Aorta (tissue), 5 donors: ENCODE measurements at regions not wholly inside any gene's neighbourhood (a gene's known extent, or its start where the extent isn't known, plus 50 kb on each side); places are given as distances from the start of the nearest gene placed in this dataset.

ENCODE experiments used
- ATAC-seq: fragments of 200-7000 bp; cut with Tn5 transposase; one replicate; pipeline ENCODE4 v1.9.1; 2022; ENCODE audit warnings: moderate library complexity; ENCODE audit not compliant: low FRiP score
- DNase-seq, 2 donors: peaks; one replicate each; pipeline ENCODE4 v3.0.0-alpha.2; 2020
- H3K27ac ChIP-seq, 2 donors: one replicate each; pipeline ENCODE4 v1.5.1; 2013; ENCODE audit warnings: low read length in 2 of 2, mild to moderate bottlenecking in 2 of 2, moderate library complexity in 2 of 2, control low read depth in 1 of 2, inconsistent platforms in 1 of 2, low read depth in 1 of 2
- H3K27me3 ChIP-seq, 2 donors: one replicate each; pipeline ENCODE4 v1.6.1; 2013; ENCODE audit warnings: control low read depth in 1 of 2, low read length in 1 of 2, mild to moderate bottlenecking in 1 of 2, moderate library complexity in 1 of 2; ENCODE audit not compliant: insufficient read depth in 2 of 2, control insufficient read depth in 1 of 2
- H3K36me3 ChIP-seq, 2 donors: one replicate each; pipeline ENCODE4 v1.6.1; 2013; ENCODE audit warnings: control low read depth in 1 of 2, low read length in 1 of 2, mild to moderate bottlenecking in 1 of 2; ENCODE audit not compliant: insufficient read depth in 2 of 2, control insufficient read depth in 1 of 2
- H3K4me1 ChIP-seq, 2 donors: one replicate each; pipeline ENCODE4 v1.6.1; 2013; ENCODE audit warnings: low read length in 2 of 2, control low read depth in 1 of 2, mild to moderate bottlenecking in 1 of 2, moderate library complexity in 1 of 2; ENCODE audit not compliant: insufficient read depth in 2 of 2, control insufficient read depth in 1 of 2
- H3K4me3 ChIP-seq, 2 donors: one replicate each; pipeline ENCODE4 v1.5.1; 2013; ENCODE audit warnings: low read length in 2 of 2, control low read depth in 1 of 2, mild to moderate bottlenecking in 1 of 2
- H3K9me3 ChIP-seq: one replicate; pipeline ENCODE4 v1.6.1; 2013; ENCODE audit warnings: mild to moderate bottlenecking, low read length; ENCODE audit not compliant: control insufficient read depth
- WGBS, 2 donors: extraction: QIAGEN DNeasy Blood & Tissue Kit; methylation state at CpG; one replicate each; pipeline ENCODE4 v1.1.7; 2013; 5-methylcytosine and 5-hydroxymethylcytosine counted together
- intact Hi-C, 2 donors: fragments of 100-400 bp; cut with DNase I; formaldehyde crosslinking; loops; one replicate each; pipeline versions ENCODE4 v1.14.2 to v1.15.0; 2022
- donor health status: healthy with polysubstance abuse.
- donor health status: Bipolar disorder and iron deficiency.
- donor health status: DM: no; HTN: no; CAD: no.
- donor health status: DM: no; HTN: no; CAD: no.
- donor health status: DM: yes; HTN: yes; CAD: no.

DNA sequence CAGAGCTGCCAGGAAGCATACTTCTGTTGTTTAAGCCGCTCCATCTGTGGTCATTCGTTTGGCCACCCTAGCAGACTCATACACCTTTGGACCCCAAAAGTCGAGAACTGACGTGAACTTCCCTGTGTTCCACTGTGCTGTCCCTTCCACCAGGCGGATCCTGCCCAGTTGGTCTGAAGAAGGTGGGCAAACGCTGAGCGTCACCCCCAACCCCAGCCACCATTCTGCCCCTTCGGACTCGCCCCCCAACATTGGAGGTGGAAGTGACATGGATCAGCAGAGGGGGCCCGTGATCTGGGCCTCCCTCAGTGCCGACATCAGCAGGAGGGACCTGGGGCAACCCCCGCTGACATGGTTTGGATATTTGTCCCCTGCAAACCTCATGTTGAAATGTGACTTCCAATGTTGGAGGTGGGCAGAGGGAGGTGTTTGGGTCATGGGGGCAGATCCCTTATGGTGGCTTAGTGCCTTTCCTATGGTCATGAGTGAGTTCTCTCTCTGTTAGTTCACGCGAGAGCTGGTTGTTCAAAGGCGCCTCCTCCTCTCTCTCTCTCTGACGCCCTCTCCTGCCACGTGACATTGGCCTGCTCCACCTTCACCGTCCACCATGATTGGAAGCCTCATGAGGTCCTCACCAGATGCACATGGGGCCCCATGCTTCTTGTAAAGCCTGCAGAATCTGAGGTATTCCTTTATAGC is 93.6 kb upstream of the ZNF507 start:
- intact Hi-C loops: no loop called here
- Histone ChIP-seq H3K9me3 (no peaks in the 10 kb centered on the region), H3K4me1 (no peaks in the 10 kb centered on the region), H3K4me3 (no peak overlapping the region), H3K27ac (no peak overlapping the region), H3K27me3 (no peaks in the 10 kb centered on the region), H3K36me3 (no peaks in the 10 kb centered on the region)
- DNase-seq (no peak), ATAC-seq (no peak)
- WGBS, 2 donors: 87 to 92% methylated on average over 18 of the region's 18 CpGs

DNA sequence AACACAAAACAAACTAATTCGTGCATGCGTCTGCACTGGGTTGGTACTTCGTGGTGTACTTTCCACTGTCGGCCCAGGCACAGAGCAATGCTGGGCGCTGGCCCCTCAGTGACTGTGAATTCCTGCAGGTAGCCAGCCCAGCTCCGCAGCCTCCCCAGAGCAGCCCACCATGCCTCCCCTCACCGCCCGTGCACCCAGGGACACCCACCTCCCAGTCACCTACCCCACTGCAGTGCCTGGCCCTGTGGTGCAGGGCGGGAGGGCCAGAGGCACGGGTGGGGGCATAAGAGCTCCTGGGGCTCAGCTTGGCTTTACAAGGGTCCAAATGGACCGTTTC is 93.1 kb upstream of the ZNF507 start:
- Histone ChIP-seq H3K4me3 (no peak overlapping the region), H3K27ac (no peak overlapping the region), H3K4me1 (no peaks in the 10 kb centered on the region), H3K27me3 (no peaks in the 10 kb centered on the region), H3K36me3 (no peaks in the 10 kb centered on the region), H3K9me3 (no peaks in the 10 kb centered on the region)
- DNase-seq (no peak), ATAC-seq (no peak)
- intact Hi-C loops: no loop called here
- WGBS, 2 donors: 73 to 78% methylated on average over 11 of the region's 11 CpGs

- Histone ChIP-seq H3K4me3 (no peak overlapping the region), H3K9me3 (no peaks in the 10 kb centered on the region), H3K27ac (no peak overlapping the region), H3K27me3 (no peaks in the 10 kb centered on the region), H3K4me1 (no peaks in the 10 kb centered on the region), H3K36me3 (no peaks in the 10 kb centered on the region)
- intact Hi-C loops: no loop called here
- no peak for DNase-seq
- 76 to 77% methylated on average over 30 of the region's 30 CpGs for WGBS, 2 donors
- ATAC-seq: no peak
Measured at GRCh38 chr19:32253683-32254508, 91.5 kb upstream of the ZNF507 start.

- 67% methylated on average over 6 of the region's 6 CpGs for WGBS, 2 donors
- Histone ChIP-seq H3K4me1 (no peaks in the 10 kb centered on the region), H3K36me3 (no peaks in the 10 kb centered on the region), H3K4me3 (no peak overlapping the region), H3K27ac (no peak overlapping the region), H3K9me3 (no peaks in the 10 kb centered on the region), H3K27me3 (no peaks in the 10 kb centered on the region)
- DNase-seq: no peak
- intact Hi-C loops: no loop called here
- no peak for ATAC-seq
Measured at GRCh38 chr19:32254509-32254890, 90.9 kb upstream of the ZNF507 start.

DNA sequence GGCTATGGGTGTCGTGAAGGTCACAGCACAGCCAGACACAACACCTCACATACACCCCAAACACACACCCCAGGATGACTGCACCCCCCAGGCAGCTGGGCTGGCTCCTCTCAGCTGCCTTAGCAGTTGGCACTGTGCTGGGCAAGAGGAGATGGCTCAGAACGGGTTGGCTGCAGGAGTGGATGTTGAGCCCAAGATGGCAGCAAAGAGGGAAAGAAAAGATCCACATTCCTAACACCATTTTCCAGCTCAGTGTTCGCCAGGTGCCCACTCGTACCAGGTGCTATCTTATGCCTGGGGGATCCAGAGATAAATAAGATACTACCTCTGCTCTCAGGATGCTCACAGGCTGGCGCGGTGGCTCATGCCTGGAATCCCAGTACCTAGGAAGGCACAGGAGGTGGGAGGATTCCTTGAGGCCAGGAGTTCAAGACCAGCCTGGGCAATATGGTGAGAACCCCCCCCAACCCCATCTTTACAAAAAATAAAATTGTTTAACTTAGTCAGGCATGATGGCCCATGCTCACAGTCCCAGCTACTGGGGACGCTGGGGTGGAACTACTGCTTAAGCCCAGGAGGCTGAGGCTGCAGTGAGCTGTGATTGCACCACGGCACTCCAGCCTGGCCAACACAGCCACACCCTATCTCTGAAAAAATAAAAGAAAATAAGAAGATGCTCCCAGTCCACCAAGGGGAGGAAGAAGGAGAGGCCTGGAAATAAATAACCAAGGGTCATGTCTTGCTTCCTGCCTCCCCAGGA is 89.7 kb upstream of the ZNF507 start:
- WGBS, 2 donors: 79 to 83% methylated on average over 8 of the region's 8 CpGs

DNA sequence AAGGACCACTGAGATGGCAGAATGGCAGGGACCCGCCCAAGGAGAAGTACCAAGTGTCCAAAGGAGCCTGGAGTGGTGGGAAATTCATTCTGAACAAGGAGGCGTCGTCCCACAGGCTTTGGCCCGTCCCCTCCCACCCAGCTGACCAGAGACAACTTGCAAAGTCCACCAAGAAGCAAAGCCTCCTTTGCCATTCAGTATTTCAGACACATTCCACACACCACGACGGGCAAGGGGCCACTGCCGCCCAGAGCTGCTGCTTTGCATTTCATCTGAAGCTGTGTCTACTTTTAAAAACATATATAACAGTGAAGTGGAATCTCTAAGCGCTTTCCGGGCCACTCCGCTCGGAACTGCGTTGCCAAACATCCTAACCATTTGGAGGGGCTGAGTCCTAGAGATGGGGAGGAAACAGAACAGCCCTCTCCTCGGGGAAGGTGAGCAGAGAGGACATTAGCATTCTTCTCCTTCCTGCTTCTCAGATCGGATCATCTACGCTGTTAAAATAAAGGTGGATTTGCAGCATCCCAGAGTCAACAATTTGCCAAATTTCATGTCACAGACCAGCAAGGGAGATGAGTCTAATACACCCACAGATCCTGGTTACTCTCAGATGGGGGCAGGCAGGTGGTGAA is 89.0 kb upstream of the ZNF507 start:
- no peak overlapping the region for H3K27ac ChIP-seq
- DNase-seq: no peak
- H3K4me1 ChIP-seq: no peaks in the 10 kb centered on the region
- 69 to 74% methylated on average over 15 of the region's 15 CpGs for WGBS, 2 donors
- no peaks in the 10 kb centered on the region for H3K36me3 ChIP-seq
- no peak for ATAC-seq
- H3K9me3 ChIP-seq: no peaks in the 10 kb centered on the region
- no peak overlapping the region for H3K4me3 ChIP-seq
- H3K27me3 ChIP-seq: no peaks in the 10 kb centered on the region
- intact Hi-C loops: no loop called here

More for the DNA sequence above, 89.7 kb upstream of the ZNF507 start:
- Histone ChIP-seq H3K27ac (no peak overlapping the region), H3K4me3 (no peak overlapping the region), H3K9me3 (no peaks in the 10 kb centered on the region), H3K36me3 (no peaks in the 10 kb centered on the region), H3K27me3 (no peaks in the 10 kb centered on the region), H3K4me1 (no peaks in the 10 kb centered on the region)
- DNase-seq (no peak), ATAC-seq (no peak)
- intact Hi-C loops: no loop called here

DNA sequence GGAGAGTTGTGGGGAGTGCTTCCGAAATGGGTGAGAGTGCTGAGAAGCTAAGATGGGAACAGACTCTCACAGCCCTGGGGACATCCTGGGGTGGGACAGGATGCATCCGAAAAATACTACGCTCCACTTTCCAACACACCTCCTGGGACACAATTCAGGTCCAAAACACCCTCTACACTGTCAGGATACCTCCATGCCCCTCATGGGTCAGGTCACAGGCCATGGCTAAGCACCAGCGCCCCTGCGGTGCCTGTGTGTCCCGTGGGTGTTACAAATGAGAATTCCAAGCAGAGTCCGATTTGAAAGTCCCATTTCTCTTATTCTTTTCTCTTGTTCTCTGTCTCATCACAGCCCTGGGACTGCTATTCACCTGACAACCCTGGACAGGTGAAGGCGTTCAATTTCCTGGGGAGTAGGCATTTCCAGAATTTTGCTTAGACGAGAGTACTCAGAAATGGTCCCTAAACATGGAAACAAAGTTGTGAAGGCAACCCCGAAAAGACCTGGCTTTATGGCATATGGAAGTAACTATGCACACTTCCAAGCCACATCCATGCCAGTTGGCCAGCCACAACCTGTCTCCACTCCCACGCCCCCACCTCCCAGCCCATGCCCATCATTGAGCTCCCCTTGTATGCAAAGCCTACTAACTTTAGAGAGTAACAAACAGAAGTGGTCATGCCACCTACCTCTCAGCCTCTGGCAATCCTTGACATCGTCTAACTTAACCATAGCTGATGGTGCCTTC is 87.9 kb upstream of the ZNF507 start:
- ATAC-seq: no peak
- no peak overlapping the region for H3K27ac ChIP-seq
- no peaks in the 10 kb centered on the region for H3K9me3 ChIP-seq
- no peaks in the 10 kb centered on the region for H3K4me1 ChIP-seq
- H3K27me3 ChIP-seq: no peaks in the 10 kb centered on the region
- H3K4me3 ChIP-seq: no peak overlapping the region
- intact Hi-C loops: no loop called here
- H3K36me3 ChIP-seq: no peaks in the 10 kb centered on the region
- DNase-seq: no peak
- WGBS, 2 donors: 67 to 75% methylated on average over 12 of the region's 12 CpGs

- 79 to 89% methylated on average over 2 of the region's 2 CpGs for WGBS, 2 donors
- intact Hi-C loops: no loop called here
- ATAC-seq: no peak
- Histone ChIP-seq H3K27ac (no peak overlapping the region), H3K4me3 (no peak overlapping the region), H3K27me3 (no peaks in the 10 kb centered on the region), H3K4me1 (no peaks in the 10 kb centered on the region), H3K36me3 (no peaks in the 10 kb centered on the region), H3K9me3 (no peaks in the 10 kb centered on the region)
- no peak for DNase-seq
Measured at GRCh38 chr19:32258167-32258566, 87.2 kb upstream of the ZNF507 start.
